ENCODE measurements at regions not wholly inside any gene's neighbourhood (a gene's known extent, or its start where the extent isn't known, plus 50 kb on each side); places are given as distances from the start of the nearest gene placed in this dataset.
"Not testable (repeated sequence)": the region's sequence is repeated elsewhere in the genome, so short reads cannot be mapped to it uniquely, and the experiment has no call there.

GRCh38 chr5:106443746-106444145 lies 1227.0 kb downstream of the EFNA5 start:
- no peaks in the 10 kb centered on the region for H3K36me3 ChIP-seq (ENCODE audit: insufficient read depth in 1 of 2, low read depth in 1 of 2)
- DNase-seq (no peak), ATAC-seq (no peak)
- no peaks in the 10 kb centered on the region for H3K27me3 ChIP-seq (ENCODE audit: insufficient read depth in 3 of 3, low read length in 2 of 3)
- 82 to 92% (median 86%) methylated on average over 2 of the region's 2 CpGs for WGBS, 3 donors
- H3K4me1 ChIP-seq = no peaks in the 10 kb centered on the region
- H3K9me3 ChIP-seq = no peaks in the 10 kb centered on the region
- no peak for TF ChIP-seq CTCF (IDR thresholded peaks at IDR 0.05)
- no peak overlapping the region for H3K4me3 ChIP-seq
- intact Hi-C loops (cut with DNase I) = no loop called here
- no peak overlapping the region for H3K27ac ChIP-seq

GRCh38 chr5:106435185-106435584 lies 1235.6 kb downstream of the EFNA5 start:
- H3K27me3 ChIP-seq (ENCODE audit: insufficient read depth in 3 of 3, low read length in 2 of 3) = no peaks in the 10 kb centered on the region
- DNase-seq (no peak), ATAC-seq (no peak)
- no peak overlapping the region for H3K4me3 ChIP-seq
- TF ChIP-seq CTCF (IDR thresholded peaks at IDR 0.05) = no peak
- no peaks in the 10 kb centered on the region for H3K36me3 ChIP-seq (ENCODE audit: insufficient read depth in 1 of 2, low read depth in 1 of 2)
- H3K9me3 ChIP-seq = no peaks in the 10 kb centered on the region
- no peaks in the 10 kb centered on the region for H3K4me1 ChIP-seq
- no peak overlapping the region for H3K27ac ChIP-seq
- intact Hi-C loops (cut with DNase I) = no loop called here

GRCh38 chr5:106430733-106431132 lies 1240.0 kb downstream of the EFNA5 start:
- H3K36me3 ChIP-seq (ENCODE audit: insufficient read depth in 1 of 2, low read depth in 1 of 2); H3K27ac ChIP-seq; H3K9me3 ChIP-seq; ATAC-seq; H3K4me3 ChIP-seq; H3K4me1 ChIP-seq; H3K27me3 ChIP-seq (ENCODE audit: insufficient read depth in 3 of 3, low read length in 2 of 3); DNase-seq; intact Hi-C loops (cut with DNase I): not testable (repeated sequence)
- WGBS, 3 donors = 90 to 96% (median 92%) methylated on average over 9 to 11 of the region's 11 CpGs

GRCh38 chr5:106423109-106423897 lies 1247.4 kb downstream of the EFNA5 start:
- ATAC-seq = no peak
- Histone ChIP-seq H3K36me3 (ENCODE audit: insufficient read depth in 1 of 2, low read depth in 1 of 2) (no peaks in the 10 kb centered on the region), H3K9me3 (no peaks in the 10 kb centered on the region), H3K27me3 (ENCODE audit: insufficient read depth in 3 of 3, low read length in 2 of 3) (no peaks in the 10 kb centered on the region), H3K27ac (no peak overlapping the region), H3K4me1 (no peaks in the 10 kb centered on the region), H3K4me3 (no peak overlapping the region)
- DNase-seq = no peak
- WGBS, 3 donors = 83 to 87% (median 86%) methylated on average over 8 of the region's 8 CpGs
- intact Hi-C loops (cut with DNase I) = no loop called here
- TF ChIP-seq CTCF (IDR thresholded peaks at IDR 0.05) = no peak

- 93 to 98% (median 95%) methylated on average over 4 of the region's 4 CpGs for WGBS, 3 donors
- TF ChIP-seq CTCF (IDR thresholded peaks at IDR 0.05) = no peak
- H3K36me3 ChIP-seq (ENCODE audit: insufficient read depth in 1 of 2, low read depth in 1 of 2) = no peaks in the 10 kb centered on the region
- ATAC-seq (no peak), DNase-seq (no peak)
- no peaks in the 10 kb centered on the region for H3K27me3 ChIP-seq (ENCODE audit: insufficient read depth in 3 of 3, low read length in 2 of 3)
- no peak overlapping the region for H3K27ac ChIP-seq
- no peaks in the 10 kb centered on the region for H3K9me3 ChIP-seq
- no peak overlapping the region for H3K4me3 ChIP-seq
- intact Hi-C loops (cut with DNase I) = no loop called here
- H3K4me1 ChIP-seq = no peaks in the 10 kb centered on the region
Measured at GRCh38 chr5:106420102-106420501, 1250.6 kb downstream of the EFNA5 start.
